Neural cell (in vitro differentiated cells): ENCODE measurements at regions not wholly inside any gene's neighbourhood (a gene's known extent, or its start where the extent isn't known, plus 50 kb on each side); places are given as distances from the start of the nearest gene placed in this dataset.

Experiments
- CTCF ChIP-seq: fragments of 450-650 bp; IDR thresholded peaks from 2 replicates; pipeline ENCODE4 v1.5.1; 2014; ENCODE audit warnings: antibody characterized with exemption, mild to moderate bottlenecking, moderate library complexity; ENCODE audit not compliant: poor library complexity, severe bottlenecking
- EP300 ChIP-seq: fragments of 450-650 bp; conservative IDR thresholded peaks from 2 replicates; pipeline ENCODE4 v1.6.1; 2014; ENCODE audit warnings: antibody characterized with exemption, mild to moderate bottlenecking, moderate library complexity; ENCODE audit not compliant: poor library complexity, severe bottlenecking
- EZH2 ChIP-seq: fragments of 200-600, 300-800 bp; shearing (Covaris generic), sonication (generic); IDR thresholded peaks from 2 replicates; pipeline ENCODE4 v1.6.1; 2014; ENCODE audit warnings: antibody characterized with exemption, low read length, borderline replicate concordance, mild to moderate bottlenecking; ENCODE audit not compliant: insufficient read depth, poor library complexity, severe bottlenecking
- MXI1 ChIP-seq: fragments of 450-650 bp; conservative IDR thresholded peaks from 2 replicates; pipeline ENCODE4 v1.6.1; 2014; ENCODE audit warnings: antibody characterized with exemption, mild to moderate bottlenecking; ENCODE audit not compliant: poor library complexity, severe bottlenecking
- POLR2AphosphoS5 ChIP-seq: IDR thresholded peaks from 2 replicates; pipeline ENCODE4 v1.6.1; 2012
- REST ChIP-seq: IDR thresholded peaks from 2 replicates; pipeline ENCODE4 v1.6.1; 2012; ENCODE audit warnings: borderline replicate concordance
- SMC3 ChIP-seq: fragments of 450-650 bp; conservative IDR thresholded peaks from 2 replicates; pipeline ENCODE4 v1.6.1; 2014; ENCODE audit warnings: antibody characterized with exemption, mild to moderate bottlenecking, moderate library complexity; ENCODE audit not compliant: poor library complexity
- TAF1 ChIP-seq: IDR thresholded peaks from 2 replicates; pipeline ENCODE4 v1.6.1; 2012; ENCODE audit warnings: low read depth

- no peak for TF ChIP-seq CTCF
- no peak for TF ChIP-seq SMC3
- no peak for TF ChIP-seq EZH2
- no peak for TF ChIP-seq REST
- TF ChIP-seq EP300, result no peak
- no peak for TF ChIP-seq TAF1
- TF ChIP-seq POLR2AphosphoS5, result no peak
- no peak for TF ChIP-seq MXI1
These were observed 49.7 kb upstream of the FST start for GRCh38 chr5:53430618-53431252.
